Stimulated activated CD4-positive, alpha-beta T cell treated with anti-CD3 and anti-CD28 coated beads, Interleukin-4, amount 100 ng/mL, for 24 hours (primary cell): ENCODE measurements at regions not wholly inside any gene's neighbourhood (a gene's known extent, or its start where the extent isn't known, plus 50 kb on each side); places are given as distances from the start of the nearest gene placed in this dataset.

Experiments used
- DNase-seq: peaks from one replicate; pipeline ENCODE4 v3.0.0-alpha.2; 2020

DNA sequence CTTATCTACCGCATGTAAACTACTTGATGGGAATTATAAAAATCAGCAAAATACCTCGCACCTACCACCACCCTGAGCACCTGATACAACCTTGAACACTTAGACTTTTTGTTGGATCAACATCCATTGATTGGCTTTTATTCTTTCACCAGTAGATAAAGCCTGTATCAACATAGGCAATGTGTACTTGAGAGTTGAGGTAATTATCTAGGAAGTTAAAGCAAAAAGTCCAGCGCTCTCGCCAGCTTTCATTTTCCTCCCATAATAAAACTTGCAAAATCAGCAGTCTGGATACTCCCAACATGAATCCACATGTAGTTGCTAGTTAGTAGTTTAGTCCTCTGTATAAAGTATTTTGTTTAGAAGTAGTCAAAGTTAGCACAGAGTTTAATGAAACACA lies 132.0 kb upstream of the PRDM1 start:
- DNase-seq: no peak

DNA sequence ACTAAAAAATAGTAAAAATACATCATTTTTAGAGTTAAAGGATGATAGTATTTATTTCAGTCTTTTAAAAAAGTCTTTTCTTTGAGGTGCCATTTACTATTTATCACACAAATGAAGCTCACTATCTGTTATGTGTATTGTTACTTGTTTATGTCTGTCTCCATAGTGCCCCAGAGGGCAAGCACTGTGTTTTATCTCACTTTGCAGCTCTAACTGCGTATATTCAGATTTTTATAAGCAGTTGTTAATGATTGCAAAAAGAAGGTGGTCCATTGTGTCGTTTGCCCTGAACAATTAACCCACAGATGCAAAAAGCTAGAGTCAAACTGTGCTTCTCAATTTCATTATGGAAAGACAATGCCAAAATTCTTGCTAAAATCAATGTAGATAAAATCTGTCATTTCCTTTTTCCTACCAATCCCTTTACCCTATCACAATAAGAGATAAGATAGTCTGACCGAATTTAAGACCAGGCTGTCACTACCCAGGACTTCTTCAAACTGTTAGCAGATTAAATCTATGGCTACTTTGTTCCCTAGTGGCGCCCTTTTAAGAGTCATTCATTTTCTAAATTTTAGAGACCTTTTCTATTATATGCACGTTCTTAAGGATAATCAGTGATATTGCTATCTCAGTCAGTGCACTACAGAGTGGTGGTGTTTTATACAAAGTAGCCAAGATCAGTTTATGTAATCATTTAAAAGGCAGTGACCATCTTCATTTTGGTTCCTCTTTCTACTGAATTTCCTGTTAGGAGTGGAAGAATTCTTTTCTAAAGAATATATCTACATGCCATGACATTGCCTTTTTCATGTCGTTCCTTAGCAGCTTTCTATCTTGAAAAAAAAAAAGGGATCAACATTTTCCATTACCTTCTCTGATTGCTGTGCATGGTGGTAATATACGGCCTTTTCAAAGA lies 133.1 kb upstream of the PRDM1 start:
- DNase-seq: no peak

DNA sequence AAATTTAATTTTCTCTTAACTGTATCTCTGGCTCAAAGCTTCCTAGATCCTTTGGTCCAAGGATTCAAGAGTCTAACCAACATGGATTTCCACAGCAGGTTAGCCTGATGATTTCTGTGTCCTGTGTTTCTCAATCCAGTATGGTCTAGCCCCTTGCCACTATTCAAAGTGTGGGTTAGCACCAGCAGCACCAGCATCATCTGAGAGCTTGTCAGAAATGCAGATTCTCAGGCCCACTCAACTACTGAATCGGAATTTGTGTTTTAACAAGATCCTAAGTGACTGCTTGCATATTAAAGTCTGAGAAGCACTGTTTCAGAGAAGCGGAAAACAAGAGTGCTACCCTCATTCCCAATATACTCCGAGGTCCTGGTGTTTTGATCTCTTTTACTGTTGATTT lies 133.8 kb upstream of the PRDM1 start:
- no peak for DNase-seq

DNA sequence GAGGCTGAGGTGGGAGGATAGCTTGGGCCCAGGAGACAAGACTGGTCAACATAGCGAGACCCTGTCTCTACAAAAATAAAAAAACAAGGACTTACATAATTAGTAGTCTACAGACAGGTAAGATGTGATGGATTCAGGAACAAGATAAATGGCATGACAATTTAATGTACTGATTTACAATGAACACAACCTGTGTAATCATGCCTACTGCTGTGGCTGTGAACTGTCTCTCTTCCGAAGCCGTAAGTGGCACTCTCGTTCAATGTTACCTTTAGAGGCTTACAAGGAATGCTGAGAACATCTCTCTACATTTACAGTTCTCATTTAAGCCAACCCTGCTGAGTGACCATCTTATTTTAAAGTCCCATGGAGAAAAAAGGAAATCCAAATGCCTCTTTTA lies 134.8 kb upstream of the PRDM1 start:
- no peak for DNase-seq

DNA sequence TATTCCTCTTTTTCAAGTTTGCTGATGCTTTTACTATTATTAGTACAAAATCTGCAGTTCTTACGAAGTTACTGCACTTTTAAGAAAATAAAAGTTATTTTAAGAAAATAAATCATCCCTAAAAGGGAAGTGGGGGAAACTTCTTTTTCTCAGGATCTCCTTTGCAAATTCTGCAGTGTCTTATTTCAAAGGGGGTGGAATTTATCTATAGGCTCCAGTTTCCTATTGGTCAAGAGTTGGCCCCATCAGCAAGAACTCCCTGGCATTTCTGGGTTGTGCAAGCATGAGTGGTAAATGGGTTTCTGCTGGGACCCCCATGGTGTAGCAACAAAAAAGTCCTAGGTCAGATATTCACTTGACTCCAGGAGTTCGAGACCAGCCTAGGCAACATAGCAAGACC lies 136.3 kb upstream of the PRDM1 start:
- no peak for DNase-seq

DNA sequence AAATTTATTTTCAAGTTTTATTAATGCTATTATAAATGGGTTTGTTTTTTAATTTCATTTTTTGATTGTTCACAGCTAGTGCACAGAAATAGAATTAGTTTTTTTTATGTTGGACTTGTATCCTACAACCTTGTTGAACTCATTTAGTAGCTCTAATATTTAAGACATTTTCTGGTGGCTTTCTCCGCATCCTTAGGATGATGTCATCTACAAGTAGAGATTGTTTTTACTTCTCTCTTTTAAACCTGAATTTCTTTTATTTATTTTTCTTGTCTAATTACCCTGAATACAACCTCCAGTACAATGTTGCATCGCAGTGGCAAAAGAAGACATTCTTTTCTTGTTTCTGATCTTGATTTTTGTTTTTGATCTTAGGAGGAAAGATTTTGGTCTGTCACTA lies 142.6 kb upstream of the PRDM1 start:
- DNase-seq: no peak

DNA sequence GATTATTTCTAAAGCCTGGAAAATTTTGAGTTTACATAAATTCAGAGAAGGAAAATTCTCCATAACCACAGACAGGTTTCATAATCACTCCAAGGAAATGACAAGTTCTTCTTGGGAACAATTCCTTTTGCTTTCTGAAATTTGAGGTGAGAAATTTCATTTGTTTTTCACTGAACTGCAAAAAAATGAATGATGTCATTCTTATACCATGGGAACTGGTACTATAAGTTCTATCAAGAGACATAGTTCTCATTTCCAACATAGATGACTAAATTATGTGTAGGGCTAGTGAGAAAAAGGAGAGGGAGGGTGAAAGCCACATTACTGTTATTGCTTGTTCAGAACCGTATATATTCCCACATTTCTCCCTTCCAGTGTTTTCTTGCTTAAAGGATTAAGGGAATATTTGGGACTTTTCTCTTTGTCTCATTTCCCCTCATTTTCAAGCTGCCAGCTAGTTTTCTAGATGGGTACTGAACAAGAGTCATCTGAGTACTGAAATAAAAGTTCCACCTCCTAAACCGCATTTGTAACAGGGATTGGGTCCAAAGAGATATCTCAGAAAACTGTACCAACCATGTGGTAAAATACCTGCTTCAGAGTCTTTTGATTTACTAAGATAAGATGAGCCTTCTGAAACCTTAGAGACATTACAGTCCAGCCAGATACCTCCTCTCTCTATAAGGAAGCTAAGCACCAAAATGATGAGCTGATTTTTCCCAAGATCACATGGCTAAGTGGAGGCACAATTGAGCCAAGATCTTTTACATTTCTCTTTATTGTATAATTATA lies 144.3 kb upstream of the PRDM1 start:
- DNase-seq: no peak

DNA sequence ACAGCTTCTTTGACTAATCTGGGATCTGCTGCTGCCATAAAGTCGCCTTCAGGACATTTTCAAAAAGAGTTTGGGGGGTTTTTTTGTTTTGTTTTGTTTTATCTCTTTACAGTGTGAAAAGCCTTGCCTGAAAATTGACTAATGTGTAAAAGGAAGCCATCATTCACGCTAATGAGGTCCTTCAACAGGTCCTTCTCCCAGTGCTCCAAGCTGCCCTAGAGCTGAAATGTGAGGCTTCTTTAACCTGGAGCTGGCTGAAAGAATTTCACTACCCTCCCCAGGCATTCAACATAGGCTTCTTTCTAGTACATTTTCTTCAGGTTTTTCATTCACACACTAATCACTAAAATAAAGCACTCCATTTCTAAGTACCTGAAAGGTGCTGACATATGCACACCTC lies 145.1 kb upstream of the PRDM1 start:
- no peak for DNase-seq

DNA sequence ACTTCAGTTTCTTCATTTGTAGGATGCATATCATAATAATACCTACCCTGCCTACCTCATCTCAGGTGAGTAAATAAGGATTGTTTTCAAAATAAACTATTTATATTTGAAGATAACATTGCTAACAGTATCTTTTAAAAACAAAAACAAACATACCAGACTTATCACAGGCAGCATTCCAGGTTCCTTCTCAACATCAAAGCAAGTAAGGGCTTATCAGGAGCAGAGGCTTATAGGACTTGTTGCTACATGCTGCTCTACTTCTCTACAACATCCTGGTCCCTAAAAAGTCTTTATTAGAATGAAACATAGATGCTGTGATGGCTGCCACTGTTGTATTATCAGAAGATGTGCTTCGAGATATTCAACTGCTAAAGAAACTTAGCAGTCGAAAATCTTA lies 149.2 kb upstream of the PRDM1 start:
- DNase-seq: no peak

DNA sequence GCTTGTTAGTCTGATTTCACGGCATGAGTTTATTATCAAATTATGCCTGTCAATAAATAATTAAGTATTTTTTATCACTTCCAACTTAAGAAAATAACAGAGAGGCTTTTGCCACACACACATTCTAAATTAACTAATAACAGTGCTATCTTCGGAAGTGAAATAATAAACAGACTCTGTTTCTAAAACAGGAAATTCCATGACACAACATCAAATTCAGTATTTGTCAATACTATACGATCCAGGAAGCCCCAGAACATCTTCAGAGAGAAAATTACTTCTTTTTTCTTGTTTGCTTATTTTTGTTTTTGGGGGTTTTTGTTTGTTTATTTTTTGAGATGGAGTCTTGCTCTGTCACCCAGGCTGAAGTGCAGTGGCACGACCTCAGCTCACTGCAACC lies 150.7 kb upstream of the PRDM1 start:
- DNase-seq: no peak

DNA sequence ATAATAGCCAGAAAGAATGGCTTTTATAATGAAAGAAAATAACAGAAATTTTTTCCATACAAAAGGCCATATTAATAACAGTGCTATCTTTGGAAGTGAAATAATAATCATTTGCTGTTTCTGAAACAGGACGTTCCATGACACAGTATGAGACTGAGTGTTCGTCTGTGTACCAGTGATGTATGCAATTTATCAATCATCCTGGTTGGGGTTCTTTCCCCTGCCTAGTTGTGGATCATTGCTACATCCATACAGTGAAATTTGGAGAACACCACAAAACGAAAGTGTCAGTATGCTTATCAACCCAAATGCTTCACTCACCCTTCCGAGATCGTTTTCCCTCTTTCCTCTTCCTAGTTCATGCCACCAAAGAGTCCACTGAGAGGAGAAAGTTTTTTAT lies 151.4 kb upstream of the PRDM1 start:
- no peak for DNase-seq

DNA sequence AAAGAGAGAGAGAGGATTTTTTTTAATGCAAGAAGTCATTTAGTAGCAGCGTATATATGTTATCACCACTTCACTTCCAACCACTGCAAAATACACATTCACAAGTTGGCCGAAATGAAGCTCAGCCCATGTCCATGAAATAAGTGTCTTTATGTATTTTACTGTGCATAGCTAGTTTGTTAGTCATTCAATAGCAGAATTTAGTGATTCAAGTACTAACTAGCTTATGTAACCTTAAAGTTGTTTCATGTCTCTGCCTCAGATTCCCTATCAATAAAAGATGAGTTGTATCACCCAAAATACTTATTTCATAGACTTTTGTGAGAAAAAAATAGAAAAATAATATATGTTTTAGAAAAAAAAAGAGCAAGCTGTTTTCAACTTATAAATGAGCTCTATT lies 153.7 kb upstream of the PRDM1 start:
- DNase-seq: no peak

DNA sequence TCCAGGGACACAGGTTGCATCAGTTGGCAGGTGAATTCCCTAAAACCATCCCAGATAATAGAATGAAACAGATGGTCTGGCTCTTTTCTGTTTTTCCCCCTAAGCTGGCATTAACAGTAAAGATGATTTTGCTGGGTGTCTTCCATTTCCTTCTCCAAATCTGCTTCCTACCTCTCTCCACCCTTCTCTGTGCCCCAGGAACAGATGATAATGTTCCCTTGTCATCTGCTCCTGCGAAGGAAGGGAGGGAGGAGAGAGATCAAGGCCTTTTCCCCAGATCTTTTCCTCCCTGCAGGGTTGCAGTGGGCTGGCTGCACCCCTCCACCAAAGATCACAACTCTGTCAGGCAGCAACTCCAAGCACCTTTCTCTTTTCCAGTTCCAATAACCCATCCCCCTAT lies 156.5 kb upstream of the PRDM1 start:
- DNase-seq: no peak

DNA sequence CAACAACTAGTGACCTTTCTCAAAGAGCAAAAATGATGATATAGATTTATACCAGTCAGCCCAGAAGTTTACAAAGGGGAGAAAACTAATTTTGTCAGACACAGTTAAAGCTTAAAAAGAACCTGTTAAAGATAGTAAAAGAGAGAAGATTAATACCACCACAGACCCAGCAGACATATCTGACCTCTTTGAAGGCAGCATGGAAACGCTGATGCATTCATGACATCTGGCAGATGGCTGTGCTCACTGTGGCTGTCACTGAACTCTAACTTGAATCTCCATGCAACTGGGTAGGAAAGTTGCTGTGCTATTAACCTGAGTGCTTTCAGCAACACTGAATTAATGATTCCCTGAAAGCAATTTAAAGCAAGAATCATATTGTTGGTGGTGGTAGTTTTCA lies 159.8 kb upstream of the PRDM1 start:
- DNase-seq: no peak

DNA sequence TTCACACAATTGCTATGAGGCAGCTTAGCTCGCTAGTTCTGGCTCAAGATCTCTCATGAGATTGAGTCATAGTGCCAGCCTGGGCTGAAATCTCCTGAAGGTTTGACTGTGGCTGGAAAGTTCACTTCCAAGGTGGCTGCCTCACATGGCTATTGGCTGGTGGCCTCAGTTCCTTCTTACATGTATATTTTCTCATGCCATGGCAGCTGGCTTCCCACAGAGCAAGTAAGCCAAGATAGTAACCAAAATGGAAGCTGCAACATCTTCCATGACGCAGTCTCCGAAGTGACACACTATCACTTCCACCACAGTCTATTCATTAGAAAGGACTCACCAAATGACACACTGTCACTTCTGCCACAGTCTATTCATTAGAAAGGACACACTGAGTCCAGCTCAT lies 160.4 kb upstream of the PRDM1 start:
- no peak for DNase-seq

DNA sequence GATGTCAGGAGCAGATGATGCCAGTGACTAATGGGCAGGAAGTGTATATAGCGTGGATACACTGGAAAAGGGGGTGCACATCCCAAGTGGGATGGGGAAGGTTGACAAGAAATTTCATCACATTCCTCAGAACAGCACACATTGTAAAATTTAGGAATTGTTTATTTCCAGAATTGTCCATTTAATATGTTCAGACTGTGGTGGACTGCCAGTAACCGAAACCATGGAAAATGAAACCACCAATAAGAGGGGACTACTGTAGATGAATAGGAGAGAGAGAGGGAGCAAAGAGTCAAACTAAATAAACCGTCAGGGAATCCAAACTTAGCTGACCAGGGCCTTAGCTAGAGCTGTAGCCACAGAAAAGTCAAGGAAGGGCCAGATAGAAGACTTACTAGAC lies 164.4 kb upstream of the PRDM1 start:
- DNase-seq: no peak

DNA sequence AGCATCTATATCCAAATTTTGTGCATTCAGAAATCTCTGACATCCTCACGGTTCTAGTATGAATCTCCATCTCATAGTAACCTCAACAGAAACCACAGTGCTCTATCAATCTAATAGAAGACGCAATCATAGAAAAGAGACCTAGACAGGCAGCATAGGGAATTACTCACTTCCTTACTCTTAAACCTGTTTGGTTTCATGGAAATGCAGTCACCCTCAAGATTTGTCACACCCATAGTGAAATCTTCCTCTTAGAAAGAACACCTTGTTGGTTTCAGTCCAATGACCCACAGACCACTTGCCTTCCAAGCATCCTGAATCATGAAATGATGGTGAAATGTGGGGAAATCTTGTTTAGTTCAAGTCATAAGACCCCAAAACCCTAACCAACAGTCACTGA lies 166.1 kb upstream of the PRDM1 start:
- no peak for DNase-seq

DNA sequence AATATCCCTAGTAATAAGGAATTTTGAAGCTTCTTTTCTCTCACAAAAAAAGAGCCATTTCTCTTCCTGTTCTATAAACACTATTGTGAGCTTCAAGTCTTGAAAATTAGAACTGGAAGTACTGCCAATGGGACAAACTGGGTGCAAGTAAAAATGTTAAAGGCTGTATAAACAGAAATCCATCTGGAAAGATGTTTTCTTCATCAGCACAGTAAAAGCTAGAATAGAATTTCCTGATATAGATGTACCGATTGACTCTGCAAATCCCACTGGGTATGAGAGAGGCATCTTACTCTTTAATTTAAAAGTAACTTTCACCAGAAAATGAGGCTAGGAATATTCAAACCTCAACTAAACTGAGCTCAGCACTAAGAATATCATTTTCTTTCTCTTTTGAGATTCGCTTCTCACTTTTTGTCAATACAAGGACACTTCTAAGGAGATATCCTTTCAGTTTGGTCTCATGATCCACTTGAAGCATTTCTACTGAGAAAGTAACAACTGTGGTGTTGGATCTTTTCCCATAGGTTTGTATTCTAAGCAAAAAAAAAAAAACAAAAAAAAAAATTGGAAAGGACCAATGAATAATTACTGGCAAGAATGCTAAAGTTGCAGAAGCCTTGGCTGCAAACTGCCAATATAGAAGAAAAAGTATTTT lies 169.0 kb upstream of the PRDM1 start:
- no peak for DNase-seq

DNA sequence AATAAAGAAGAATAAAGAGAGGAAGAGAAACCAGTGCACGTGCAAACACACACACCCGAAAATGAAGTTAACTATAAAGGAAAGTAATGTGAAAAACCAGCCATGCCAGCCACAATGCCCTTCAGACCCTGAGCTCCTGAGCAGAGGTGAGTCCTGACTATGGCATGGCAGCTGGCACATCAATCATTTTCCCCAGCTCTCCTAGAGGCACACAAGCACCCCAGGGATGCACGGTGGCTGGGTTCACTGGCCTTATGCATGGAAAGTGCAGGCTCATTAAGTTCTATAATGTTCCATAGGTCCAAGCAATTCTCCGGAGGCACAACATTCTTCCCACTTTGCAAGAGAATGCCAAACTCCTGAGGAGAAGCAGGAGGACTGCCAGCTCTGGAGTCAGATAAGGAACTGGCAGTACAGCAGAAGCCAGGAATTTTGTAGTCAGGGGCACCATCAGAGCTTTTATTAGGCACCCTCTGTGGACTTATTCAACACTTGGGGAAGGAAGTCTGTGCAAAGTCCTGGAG lies 175.0 kb upstream of the PRDM1 start:
- no peak for DNase-seq

DNA sequence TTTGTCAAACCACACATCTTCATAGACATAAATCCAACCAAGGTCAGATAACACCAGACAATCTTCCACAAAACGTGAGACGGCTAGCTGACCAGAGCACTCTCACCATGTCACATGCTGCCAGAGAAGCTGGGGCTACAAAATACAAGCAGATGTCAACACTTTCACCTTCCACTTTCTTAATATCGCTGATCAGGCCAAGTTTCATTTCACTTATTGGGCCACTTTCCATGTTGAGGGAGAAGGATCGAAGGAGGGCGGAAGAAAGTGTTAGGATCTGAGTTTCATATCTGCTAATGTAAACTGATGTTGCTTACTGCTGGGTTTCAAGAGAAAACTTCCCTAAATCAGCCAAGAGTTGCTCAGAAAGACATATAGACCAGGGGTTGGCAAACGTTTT lies 177.0 kb upstream of the PRDM1 start:
- DNase-seq: no peak

DNA sequence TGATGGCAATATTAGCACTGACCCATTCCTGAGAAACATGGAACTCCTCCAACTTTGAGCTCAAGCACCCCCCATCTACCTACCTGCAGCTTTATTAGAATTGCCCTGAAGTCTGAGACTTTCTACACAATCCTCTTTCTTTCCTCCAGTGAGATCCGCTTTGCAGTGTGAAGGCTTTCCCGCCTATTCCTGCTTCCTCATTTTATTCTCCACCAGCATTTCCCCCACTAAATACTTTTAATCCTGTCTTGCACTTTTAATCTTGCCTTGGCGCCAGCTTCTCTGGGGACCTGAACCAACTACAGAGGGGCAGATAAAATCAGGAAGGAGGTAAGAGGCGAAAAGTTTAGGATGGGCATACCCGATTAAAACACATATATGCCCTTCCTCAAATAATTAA lies 178.1 kb upstream of the PRDM1 start:
- DNase-seq: no peak

DNA sequence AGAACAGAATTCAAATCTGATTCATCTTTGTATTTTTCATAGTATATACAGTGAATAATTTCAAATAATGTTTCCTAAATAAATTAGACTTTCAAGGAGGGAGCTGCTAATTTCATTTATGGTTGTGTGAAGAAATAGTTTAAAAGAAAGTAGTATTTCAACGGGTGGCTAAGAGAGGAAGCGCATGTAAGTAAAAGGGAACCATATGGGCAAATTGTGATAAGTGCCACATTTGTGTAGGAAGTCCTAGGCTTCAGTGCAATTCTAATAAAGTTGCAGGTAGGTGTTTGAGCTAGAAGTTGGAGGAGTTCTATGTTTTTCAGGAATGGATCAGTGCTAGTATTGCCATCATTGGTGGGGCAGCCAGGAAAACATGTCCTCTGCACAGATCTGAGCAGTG lies 178.8 kb upstream of the PRDM1 start:
- DNase-seq: no peak

DNA sequence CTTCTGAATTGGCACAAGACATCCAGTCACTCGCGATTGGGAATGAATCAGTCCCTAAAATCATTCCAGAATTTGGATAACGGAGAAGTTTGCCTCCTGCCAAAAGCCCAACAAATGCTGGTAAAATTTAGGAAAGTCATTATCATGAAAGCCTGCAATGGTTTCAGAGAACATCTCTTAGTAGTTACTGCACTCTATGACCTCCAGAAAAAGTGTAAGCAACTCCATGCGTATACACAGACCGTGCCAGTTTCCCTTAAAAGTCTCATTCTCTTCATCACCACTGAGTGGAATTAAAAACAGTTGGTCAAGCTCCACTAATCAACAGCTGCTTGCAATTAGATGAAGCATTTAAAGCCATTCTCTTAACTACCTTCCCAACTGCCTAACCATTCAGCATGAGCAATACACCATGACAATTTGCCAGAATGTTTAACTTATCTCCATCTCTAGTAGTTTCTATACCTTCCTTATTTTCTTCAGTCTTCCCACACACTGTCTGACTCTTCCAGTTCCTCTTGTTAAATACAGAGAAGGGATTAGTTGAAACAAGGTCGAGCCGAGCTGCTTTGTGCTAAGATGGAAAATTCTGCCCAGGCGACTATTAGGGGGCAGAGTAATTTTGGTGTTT lies 183.6 kb upstream of the PRDM1 start:
- DNase-seq: no peak
